ENCODE measurements at regions not wholly inside any gene's neighbourhood (a gene's known extent, or its start where the extent isn't known, plus 50 kb on each side); places are given as distances from the start of the nearest gene placed in this dataset.

DNA sequence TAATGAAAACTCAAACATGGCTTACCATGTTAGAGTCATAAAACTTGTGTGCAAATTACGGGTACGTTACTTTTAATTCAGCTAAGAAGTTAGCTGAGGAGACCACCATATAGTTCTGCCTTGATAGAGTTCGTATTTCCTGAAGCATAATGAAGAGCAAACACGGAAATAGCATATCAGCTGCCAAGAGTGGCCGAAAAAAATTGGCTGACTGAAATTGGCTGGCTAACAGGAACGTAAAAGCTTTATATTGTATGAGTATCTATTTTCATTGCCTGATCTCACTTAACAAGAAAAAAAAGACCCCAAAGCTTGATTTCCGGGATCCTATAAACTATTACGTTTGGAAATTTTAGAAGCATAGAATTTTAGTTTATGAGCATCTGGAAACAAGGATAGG, 1222.9 kb downstream of the ZPLD1 start:
- Histone ChIP-seq H3K4me2 (ENCODE audit: insufficient read depth, low read length) (no peak overlapping the region), H3K27ac (ENCODE audit: low read depth, low read length) (no peak overlapping the region), H3K36me3 (ENCODE audit: insufficient read depth, low read length) (no peaks in the 10 kb centered on the region), H3K79me2 (ENCODE audit: insufficient read depth, low read length) (no peaks in the 10 kb centered on the region), H3K9me3 (ENCODE audit: low read depth, low read length) (no peaks in the 10 kb centered on the region), H4K20me1 (ENCODE audit: insufficient read depth, low read length) (no peaks in the 10 kb centered on the region), H2AFZ (ENCODE audit: low read length) (no peak overlapping the region), H3K4me3 (ENCODE audit: insufficient read depth, low read length) (no peak overlapping the region), H3K27me3 (ENCODE audit: insufficient read depth, low read length) (no peaks in the 10 kb centered on the region), H3K4me1 (ENCODE audit: insufficient read depth, low read length) (no peaks in the 10 kb centered on the region)
- DNase-seq (ENCODE audit: insufficient read length, low spot score, missing footprints): no peak
- TF ChIP-seq, protein P1, sequence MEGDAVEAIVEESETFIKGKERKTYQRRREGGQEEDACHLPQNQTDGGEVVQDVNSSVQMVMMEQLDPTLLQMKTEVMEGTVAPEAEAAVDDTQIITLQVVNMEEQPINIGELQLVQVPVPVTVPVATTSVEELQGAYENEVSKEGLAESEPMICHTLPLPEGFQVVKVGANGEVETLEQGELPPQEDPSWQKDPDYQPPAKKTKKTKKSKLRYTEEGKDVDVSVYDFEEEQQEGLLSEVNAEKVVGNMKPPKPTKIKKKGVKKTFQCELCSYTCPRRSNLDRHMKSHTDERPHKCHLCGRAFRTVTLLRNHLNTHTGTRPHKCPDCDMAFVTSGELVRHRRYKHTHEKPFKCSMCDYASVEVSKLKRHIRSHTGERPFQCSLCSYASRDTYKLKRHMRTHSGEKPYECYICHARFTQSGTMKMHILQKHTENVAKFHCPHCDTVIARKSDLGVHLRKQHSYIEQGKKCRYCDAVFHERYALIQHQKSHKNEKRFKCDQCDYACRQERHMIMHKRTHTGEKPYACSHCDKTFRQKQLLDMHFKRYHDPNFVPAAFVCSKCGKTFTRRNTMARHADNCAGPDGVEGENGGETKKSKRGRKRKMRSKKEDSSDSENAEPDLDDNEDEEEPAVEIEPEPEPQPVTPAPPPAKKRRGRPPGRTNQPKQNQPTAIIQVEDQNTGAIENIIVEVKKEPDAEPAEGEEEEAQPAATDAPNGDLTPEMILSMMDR (IDR thresholded peaks at IDR 0.05; ENCODE audit: extremely low read depth, low read depth, low read length): no peak

DNA sequence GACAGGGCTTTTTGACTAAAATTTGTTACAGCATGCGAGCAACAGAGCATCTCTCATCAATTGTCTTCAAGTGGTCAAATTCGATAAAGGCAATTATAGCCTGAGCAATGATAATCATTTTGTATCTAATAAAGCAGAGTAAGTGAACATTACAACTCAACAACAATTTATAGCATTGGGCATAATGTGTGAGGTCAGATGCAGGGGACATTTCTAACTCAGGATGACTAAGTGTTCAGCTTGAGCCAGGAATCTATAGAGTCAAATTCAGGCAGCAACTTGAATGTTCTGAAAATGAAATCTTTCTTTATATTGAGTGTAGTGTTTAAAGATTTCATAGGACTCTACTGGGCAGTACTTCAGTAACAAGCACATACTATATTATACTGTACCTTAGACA, 1226.0 kb downstream of the ZPLD1 start:
- no peak overlapping the region for H3K27ac ChIP-seq (ENCODE audit: low read depth, low read length)
- no peaks in the 10 kb centered on the region for H3K79me2 ChIP-seq (ENCODE audit: insufficient read depth, low read length)
- H3K36me3 ChIP-seq (ENCODE audit: insufficient read depth, low read length): no peaks in the 10 kb centered on the region
- H4K20me1 ChIP-seq (ENCODE audit: insufficient read depth, low read length): no peaks in the 10 kb centered on the region
- no peaks in the 10 kb centered on the region for H3K9me3 ChIP-seq (ENCODE audit: low read depth, low read length)
- no peak overlapping the region for H3K4me3 ChIP-seq (ENCODE audit: insufficient read depth, low read length)
- H3K4me1 ChIP-seq (ENCODE audit: insufficient read depth, low read length): no peaks in the 10 kb centered on the region
- no peak overlapping the region for H3K4me2 ChIP-seq (ENCODE audit: insufficient read depth, low read length)
- no peak overlapping the region for H2AFZ ChIP-seq (ENCODE audit: low read length)
- DNase-seq (ENCODE audit: insufficient read length, low spot score, missing footprints): no peak
- H3K27me3 ChIP-seq (ENCODE audit: insufficient read depth, low read length): no peaks in the 10 kb centered on the region
- TF ChIP-seq, protein P1 (IDR thresholded peaks at IDR 0.05; ENCODE audit: extremely low read depth, low read depth, low read length): no peak

DNA sequence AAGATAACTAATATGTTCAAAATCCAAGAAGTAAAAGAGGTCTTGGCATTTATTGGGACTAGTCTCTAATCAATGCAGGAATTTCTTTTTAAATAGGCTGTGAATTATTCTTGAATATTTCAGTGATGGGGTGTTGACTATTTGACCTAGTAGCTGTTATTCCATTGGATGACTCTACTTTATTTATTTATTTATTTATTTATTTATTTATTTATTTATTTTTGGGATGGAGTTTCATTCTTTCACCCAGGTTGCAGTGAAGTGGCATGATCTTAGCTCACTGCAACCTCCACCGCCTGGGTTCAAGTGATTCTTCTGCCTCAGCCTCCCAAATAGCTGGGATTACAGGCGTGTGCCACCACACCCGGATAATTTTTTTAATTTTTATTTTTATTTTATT, 1227.8 kb downstream of the ZPLD1 start:
- H3K27me3 ChIP-seq (ENCODE audit: insufficient read depth, low read length): no peaks in the 10 kb centered on the region
- H3K4me1 ChIP-seq (ENCODE audit: insufficient read depth, low read length): no peaks in the 10 kb centered on the region
- no peak overlapping the region for H2AFZ ChIP-seq (ENCODE audit: low read length)
- DNase-seq (ENCODE audit: insufficient read length, low spot score, missing footprints): no peak
- H3K4me3 ChIP-seq (ENCODE audit: insufficient read depth, low read length): no peak overlapping the region
- no peaks in the 10 kb centered on the region for H4K20me1 ChIP-seq (ENCODE audit: insufficient read depth, low read length)
- H3K36me3 ChIP-seq (ENCODE audit: insufficient read depth, low read length): no peaks in the 10 kb centered on the region
- no peak overlapping the region for H3K4me2 ChIP-seq (ENCODE audit: insufficient read depth, low read length)
- no peaks in the 10 kb centered on the region for H3K9me3 ChIP-seq (ENCODE audit: low read depth, low read length)
- TF ChIP-seq, protein P1 (IDR thresholded peaks at IDR 0.05; ENCODE audit: extremely low read depth, low read depth, low read length): no peak
- no peak overlapping the region for H3K27ac ChIP-seq (ENCODE audit: low read depth, low read length)
- H3K79me2 ChIP-seq (ENCODE audit: insufficient read depth, low read length): no peaks in the 10 kb centered on the region

DNA sequence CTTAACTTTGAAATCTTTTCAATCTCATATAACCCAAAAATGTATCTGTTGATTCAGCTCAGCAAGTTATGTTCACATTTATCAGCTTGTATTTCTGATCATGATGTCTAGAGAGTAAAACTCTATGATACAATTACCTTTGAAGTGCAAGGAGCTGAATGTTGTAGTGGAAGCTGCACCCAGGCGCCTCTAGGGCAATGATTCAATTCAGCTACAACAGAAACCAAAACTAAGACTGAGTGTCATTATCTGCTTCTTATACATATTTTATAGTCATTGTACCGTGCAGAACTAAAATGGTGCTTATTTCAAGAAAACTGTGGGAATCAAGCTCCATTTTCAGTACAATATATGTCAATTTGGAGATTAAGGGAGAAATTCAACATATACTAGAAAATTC, 1237.5 kb downstream of the ZPLD1 start:
- H4K20me1 ChIP-seq (ENCODE audit: insufficient read depth, low read length): no peaks in the 10 kb centered on the region
- no peak overlapping the region for H3K27ac ChIP-seq (ENCODE audit: low read depth, low read length)
- H3K4me1 ChIP-seq (ENCODE audit: insufficient read depth, low read length): no peaks in the 10 kb centered on the region
- H3K4me2 ChIP-seq (ENCODE audit: insufficient read depth, low read length): no peak overlapping the region
- H3K79me2 ChIP-seq (ENCODE audit: insufficient read depth, low read length): no peaks in the 10 kb centered on the region
- no peaks in the 10 kb centered on the region for H3K27me3 ChIP-seq (ENCODE audit: insufficient read depth, low read length)
- TF ChIP-seq, protein P1 (IDR thresholded peaks at IDR 0.05; ENCODE audit: extremely low read depth, low read depth, low read length): no peak
- H3K36me3 ChIP-seq (ENCODE audit: insufficient read depth, low read length): no peaks in the 10 kb centered on the region
- no peak overlapping the region for H3K4me3 ChIP-seq (ENCODE audit: insufficient read depth, low read length)
- H3K9me3 ChIP-seq (ENCODE audit: low read depth, low read length): peaks cover 2% of the 10 kb centered on the region
- H2AFZ ChIP-seq (ENCODE audit: low read length): no peak overlapping the region
- DNase-seq (ENCODE audit: insufficient read length, low spot score, missing footprints): no peak

All from osteoblast (primary cell).